ENCODE measurements at regions not wholly inside any gene's neighbourhood (a gene's known extent, or its start where the extent isn't known, plus 50 kb on each side); places are given as distances from the start of the nearest gene placed in this dataset.

DNA sequence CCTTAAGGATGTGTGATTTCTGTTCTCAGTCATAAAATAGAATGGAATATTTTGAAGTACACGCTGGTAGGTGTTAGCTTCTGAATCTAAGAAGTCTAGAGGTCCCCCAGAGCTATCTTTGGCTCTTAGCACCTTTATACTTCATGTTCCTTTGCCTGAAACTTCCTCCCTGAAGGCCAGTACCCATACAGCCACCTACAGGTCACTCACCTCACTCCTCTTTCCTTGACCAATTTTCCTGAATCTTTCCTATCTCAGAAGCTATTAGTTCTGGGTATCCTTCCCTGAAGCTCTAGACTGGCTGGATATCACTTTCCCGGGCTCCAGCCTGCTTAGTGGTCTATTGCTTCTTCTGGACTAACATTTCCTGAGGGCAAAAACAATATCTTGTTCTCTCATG, 93.4 kb upstream of the EDNRB start:
- ChIA-PET POLR2A (ENCODE audit: low non-redundant PET) (no interaction called here), CTCF (no interaction called here)
- Histone ChIP-seq H3K4me3 (ENCODE audit: low read depth, low read length, poor library complexity, severe bottlenecking) (no peak overlapping the region), H3K36me3 (ENCODE audit: insufficient read depth, low read length, poor library complexity, severe bottlenecking) (no peaks in the 10 kb centered on the region), H3K9me3 (ENCODE audit: low read depth, low read length, poor library complexity, severe bottlenecking) (no peaks in the 10 kb centered on the region), H3K4me1 (ENCODE audit: insufficient read depth, low read length, poor library complexity, severe bottlenecking) (no peaks in the 10 kb centered on the region), H3K27ac (ENCODE audit: low read depth, low read length, poor library complexity, severe bottlenecking) (no peak overlapping the region), H3K27me3 (replicated peaks; ENCODE audit: insufficient read depth, low read depth, low read length, poor library complexity) (no peaks in the 10 kb centered on the region)
- no TSS peak for BruUV-seq (replicated peaks)
- intact Hi-C loops (cut with micrococcal nuclease; ENCODE audit: unreplicated experiment) = no loop called here
- DNase-seq (ENCODE audit: low spot score) = no peak
- TF ChIP-seq EZH2 (IDR thresholded peaks at IDR 0.05; ENCODE audit: borderline replicate concordance, low read depth, low read length, poor library complexity, severe bottlenecking) (no peak), CTCF (conservative IDR thresholded peaks at IDR 0.05; ENCODE audit: low read depth, low read length) (no peak)

GRCh38 chr13:78004821-78005220, 86.2 kb upstream of the EDNRB start:
- Histone ChIP-seq H3K27ac (ENCODE audit: low read depth, low read length, poor library complexity, severe bottlenecking) (no peak overlapping the region), H3K4me3 (ENCODE audit: low read depth, low read length, poor library complexity, severe bottlenecking) (no peak overlapping the region), H3K9me3 (ENCODE audit: low read depth, low read length, poor library complexity, severe bottlenecking) (no peaks in the 10 kb centered on the region), H3K36me3 (ENCODE audit: insufficient read depth, low read length, poor library complexity, severe bottlenecking) (no peaks in the 10 kb centered on the region), H3K27me3 (replicated peaks; ENCODE audit: insufficient read depth, low read depth, low read length, poor library complexity) (no peaks in the 10 kb centered on the region), H3K4me1 (ENCODE audit: insufficient read depth, low read length, poor library complexity, severe bottlenecking) (no peaks in the 10 kb centered on the region)
- DNase-seq (ENCODE audit: low spot score) = no peak
- intact Hi-C loops (cut with micrococcal nuclease; ENCODE audit: unreplicated experiment) = no loop called here
- ChIA-PET POLR2A (ENCODE audit: low non-redundant PET) (no interaction called here), CTCF (no interaction called here)
- BruUV-seq (replicated peaks) = no TSS peak
- TF ChIP-seq CTCF (conservative IDR thresholded peaks at IDR 0.05; ENCODE audit: low read depth, low read length) = no peak
- no peak for TF ChIP-seq EZH2 (IDR thresholded peaks at IDR 0.05; ENCODE audit: borderline replicate concordance, low read depth, low read length, poor library complexity, severe bottlenecking)

DNA sequence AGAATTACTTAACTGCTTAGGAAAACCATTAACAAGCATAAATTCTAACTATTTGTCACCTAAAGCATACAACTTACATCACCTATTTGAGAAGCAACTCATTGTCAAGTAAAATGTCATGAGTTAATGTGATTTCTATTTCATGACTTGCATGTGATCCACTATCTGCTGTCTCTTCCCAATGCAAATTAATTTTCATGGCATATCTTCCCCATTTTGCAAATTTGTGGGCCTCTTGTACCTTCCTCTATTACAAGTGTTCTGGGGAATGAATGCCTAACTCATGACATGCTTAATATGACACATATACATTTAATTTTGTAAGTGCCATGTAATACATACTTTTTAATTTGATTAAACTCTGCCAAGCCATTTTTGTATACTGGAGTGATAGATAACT, 81.1 kb upstream of the EDNRB start:
- no peak for DNase-seq (ENCODE audit: low spot score)

More for the DNA sequence above, 81.1 kb upstream of the EDNRB start:
- H3K4me3 ChIP-seq (ENCODE audit: low read depth, low read length, poor library complexity, severe bottlenecking) = no peak overlapping the region
- no TSS peak for BruUV-seq (replicated peaks)
- POLR2A ChIA-PET (ENCODE audit: low non-redundant PET) = no interaction called here
- no peaks in the 10 kb centered on the region for H3K9me3 ChIP-seq (ENCODE audit: low read depth, low read length, poor library complexity, severe bottlenecking)
- no peak overlapping the region for H3K27ac ChIP-seq (ENCODE audit: low read depth, low read length, poor library complexity, severe bottlenecking)
- H3K4me1 ChIP-seq (ENCODE audit: insufficient read depth, low read length, poor library complexity, severe bottlenecking) = no peaks in the 10 kb centered on the region
- intact Hi-C loops (cut with micrococcal nuclease; ENCODE audit: unreplicated experiment) = loop anchor here (2.0 kb wide), 1 partner anchor 69 kb away; no protein-coding TSS in a partner anchor
- no peaks in the 10 kb centered on the region for H3K36me3 ChIP-seq (ENCODE audit: insufficient read depth, low read length, poor library complexity, severe bottlenecking)
- CTCF ChIA-PET = no interaction called here
- H3K27me3 ChIP-seq (replicated peaks; ENCODE audit: insufficient read depth, low read depth, low read length, poor library complexity) = no peaks in the 10 kb centered on the region
- TF ChIP-seq CTCF (conservative IDR thresholded peaks at IDR 0.05; ENCODE audit: low read depth, low read length) (no peak), EZH2 (IDR thresholded peaks at IDR 0.05; ENCODE audit: borderline replicate concordance, low read depth, low read length, poor library complexity, severe bottlenecking) (no peak)
